CD14-positive monocyte (primary cell): ENCODE measurements at regions not wholly inside any gene's neighbourhood (a gene's known extent, or its start where the extent isn't known, plus 50 kb on each side); places are given as distances from the start of the nearest gene placed in this dataset.

Experiments used
- DNase-seq, 3 donors: peaks; one replicate each; pipeline ENCODE4 v3.0.0-alpha.2; 2011 to 2022
- H2AFZ ChIP-seq: 2 replicates; pipeline ENCODE4 v1.6.0; 2012; ENCODE audit warnings: mild to moderate bottlenecking, low read depth, low read length, inconsistent platforms; ENCODE audit not compliant: insufficient read depth, poor library complexity, severe bottlenecking
- H3K27ac ChIP-seq, 2 donors: 1 replicate in 1 of 2; 2 replicates in 1 of 2; pipeline ENCODE4 v1.5.1; 2012 to 2013; ENCODE audit warnings: low read length in 2 of 2, control low read depth in 1 of 2, inconsistent platforms in 1 of 2, low read depth in 1 of 2, mild to moderate bottlenecking in 1 of 2
- H3K27me3 ChIP-seq, 2 donors: one replicate each; pipeline versions ENCODE4 v1.6.0 to v1.6.1; 2011 to 2013; ENCODE audit warnings: low read length in 2 of 2; ENCODE audit not compliant: control insufficient read depth in 2 of 2, insufficient read depth in 2 of 2
- H3K36me3 ChIP-seq, 2 donors: replicated peaks in 1 of 2; 1 replicate in 1 of 2; 2 replicates in 1 of 2; pipeline versions ENCODE4 v1.5.1 to v1.6.1; 2012 to 2013; ENCODE audit warnings: low read length in 2 of 2, control low read depth in 1 of 2, inconsistent platforms in 1 of 2, mild to moderate bottlenecking in 1 of 2; ENCODE audit not compliant: insufficient read depth in 2 of 2, control insufficient read depth in 1 of 2
- H3K4me1 ChIP-seq, 2 donors: 1 replicate in 1 of 2; 2 replicates in 1 of 2; pipeline versions ENCODE4 v1.5.1 to v1.6.1; 2012 to 2013; ENCODE audit warnings: low read length in 2 of 2, control low read depth in 1 of 2, inconsistent platforms in 1 of 2, mild to moderate bottlenecking in 1 of 2, moderate library complexity in 1 of 2; ENCODE audit not compliant: insufficient read depth in 2 of 2, control insufficient read depth in 1 of 2
- H3K4me2 ChIP-seq: replicated peaks from 2 replicates; pipeline ENCODE3; 2012; ENCODE audit warnings: low read length, moderate library complexity, mild to moderate bottlenecking; ENCODE audit not compliant: poor library complexity, severe bottlenecking; ENCODE audit errors: extremely low read depth
- H3K4me3 ChIP-seq, 3 experiments: fragments of 200-600 bp in 1 of 3; sonication (generic) in 1 of 3; replicated peaks in 1 of 3; 1 replicate in 2 of 3; 2 replicates in 1 of 3; pipeline ENCODE4 v1.5.1; 2011 to 2013; ENCODE audit warnings: low read length in 3 of 3, mild to moderate bottlenecking in 3 of 3, control low read depth in 2 of 3, low read depth in 2 of 3, inconsistent platforms in 1 of 3, moderate library complexity in 1 of 3
- H3K79me2 ChIP-seq: 2 replicates; pipeline ENCODE4 v1.6.0; 2012; ENCODE audit warnings: mild to moderate bottlenecking, control low read depth, inconsistent platforms, low read length, moderate library complexity; ENCODE audit not compliant: insufficient read depth
- H3K9ac ChIP-seq: 2 replicates; pipeline ENCODE4 v1.6.0; 2017; ENCODE audit warnings: low read length, mild to moderate bottlenecking; ENCODE audit not compliant: insufficient read depth, poor library complexity, severe bottlenecking
- H3K9me3 ChIP-seq, 2 donors: replicated peaks in 1 of 2; 1 replicate in 1 of 2; 2 replicates in 1 of 2; pipeline versions ENCODE4 v1.5.1 to v1.6.1; 2012 to 2013; ENCODE audit warnings: low read length in 2 of 2, control low read depth in 1 of 2; ENCODE audit not compliant: control insufficient read depth in 1 of 2, insufficient read depth in 1 of 2
- H4K20me1 ChIP-seq: 2 replicates; pipeline ENCODE4 v1.6.0; 2012; ENCODE audit warnings: mild to moderate bottlenecking, low read length, control low read depth, moderate library complexity; ENCODE audit not compliant: insufficient read depth
- H3K27ac Mint-ChIP-seq, 7 donors: one replicate each; pipeline ENCODE4 v1.8.0; 2020; ENCODE audit warnings: mild to moderate bottlenecking in 7 of 7, mixed read lengths in 7 of 7, moderate library complexity in 6 of 7, inconsistent platforms in 2 of 7
- H3K27me3 Mint-ChIP-seq, 3 donors: one replicate each; pipeline ENCODE4 v1.8.0; 2021 to 2022; ENCODE audit warnings: low read depth in 3 of 3, mild to moderate bottlenecking in 3 of 3, mixed read lengths in 3 of 3, moderate library complexity in 3 of 3, inconsistent platforms in 1 of 3
- H3K36me3 Mint-ChIP-seq, 2 donors: one replicate each; pipeline ENCODE4 v1.8.0; 2020; ENCODE audit warnings: mixed read lengths in 2 of 2, inconsistent platforms in 1 of 2, mild to moderate bottlenecking in 1 of 2
- H3K4me1 Mint-ChIP-seq: one replicate; pipeline ENCODE4 v1.8.0; 2020; ENCODE audit warnings: mild to moderate bottlenecking, mixed read lengths
- H3K4me3 Mint-ChIP-seq, 2 donors: one replicate each; pipeline ENCODE4 v1.8.0; 2020; ENCODE audit warnings: mild to moderate bottlenecking in 2 of 2, mixed read lengths in 2 of 2, moderate library complexity in 1 of 2
- H3K9me3 Mint-ChIP-seq, 7 donors: one replicate each; pipeline ENCODE4 v1.8.0; 2020 to 2022; ENCODE audit warnings: mixed read lengths in 7 of 7, mild to moderate bottlenecking in 6 of 7, moderate library complexity in 6 of 7, inconsistent platforms in 2 of 7
- WGBS: methylation state at CpG from one replicate; pipeline ENCODE4 v1.1.5; 2013; ENCODE audit warnings: missing lambda C conversion rate; ENCODE audit not compliant: insufficient coverage; 5-methylcytosine and 5-hydroxymethylcytosine counted together
- intact Hi-C, 2 donors: fragments of 100-400 bp; cut with micrococcal nuclease; formaldehyde crosslinking; loops; one replicate each; pipeline versions ENCODE4 v1.15.0 to v1.15.1; 2023
- TF ChIP-seq, protein P1 (sequence below): fragments of 200-600 bp; IDR thresholded peaks from one replicate; pipeline ENCODE4 v1.8.0; 2022; ENCODE audit warnings: antibody characterized with exemption, mild to moderate bottlenecking

DNA sequence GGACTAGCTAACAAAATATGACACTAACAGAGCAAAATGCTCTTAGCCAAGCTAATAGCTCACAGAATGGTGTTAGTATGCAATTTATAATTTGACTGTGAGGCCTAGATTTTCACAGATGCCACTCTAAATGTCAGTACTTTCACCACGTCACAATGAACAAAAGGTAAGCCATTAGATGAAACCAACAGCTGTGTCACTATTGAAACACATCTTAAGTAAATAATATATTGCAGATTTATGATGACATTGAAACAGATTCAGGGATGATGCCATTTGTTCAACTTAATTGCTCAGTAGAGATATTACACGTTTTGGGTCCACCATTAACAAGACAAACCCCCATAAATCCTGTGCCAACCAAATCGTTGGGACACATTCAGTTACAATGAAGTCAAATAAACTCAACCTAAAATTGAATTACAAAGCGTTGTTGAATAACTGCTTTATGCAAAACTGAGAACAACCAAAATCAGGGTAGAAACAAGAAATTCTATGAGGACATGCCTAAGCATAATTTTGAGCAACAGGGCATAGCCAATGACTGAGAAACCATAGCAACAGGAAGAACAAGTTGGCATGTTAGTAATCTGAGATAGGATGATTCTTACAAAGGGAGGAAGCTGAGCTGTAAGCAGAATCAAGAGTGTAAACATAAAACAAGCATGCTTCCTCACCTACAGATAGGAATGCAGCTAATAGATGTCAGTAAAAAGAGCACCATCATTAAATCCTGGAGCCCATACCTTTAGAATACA, 85.6 kb upstream of the KHDRBS2 start:
- peaks cover 0 to 2% of the 10 kb centered on the region in 2 donors for H3K4me1 ChIP-seq
- intact Hi-C loops, result no loop called here
- H3K79me2 ChIP-seq, result no peaks in the 10 kb centered on the region
- Mint-ChIP-seq H3K27ac (no peak overlapping the region), H3K9me3 (peaks cover 3 to 19% (median 13%) of the 10 kb centered on the region in 7 donors), H3K36me3 (no peaks in the 10 kb centered on the region), H3K4me3 (no peak overlapping the region), H3K4me1 (peaks cover 4% of the 10 kb centered on the region), H3K27me3 (no peaks in the 10 kb centered on the region)
- WGBS, result 79% methylated on average over 2 of the region's 4 CpGs
- TF ChIP-seq, protein P1, sequence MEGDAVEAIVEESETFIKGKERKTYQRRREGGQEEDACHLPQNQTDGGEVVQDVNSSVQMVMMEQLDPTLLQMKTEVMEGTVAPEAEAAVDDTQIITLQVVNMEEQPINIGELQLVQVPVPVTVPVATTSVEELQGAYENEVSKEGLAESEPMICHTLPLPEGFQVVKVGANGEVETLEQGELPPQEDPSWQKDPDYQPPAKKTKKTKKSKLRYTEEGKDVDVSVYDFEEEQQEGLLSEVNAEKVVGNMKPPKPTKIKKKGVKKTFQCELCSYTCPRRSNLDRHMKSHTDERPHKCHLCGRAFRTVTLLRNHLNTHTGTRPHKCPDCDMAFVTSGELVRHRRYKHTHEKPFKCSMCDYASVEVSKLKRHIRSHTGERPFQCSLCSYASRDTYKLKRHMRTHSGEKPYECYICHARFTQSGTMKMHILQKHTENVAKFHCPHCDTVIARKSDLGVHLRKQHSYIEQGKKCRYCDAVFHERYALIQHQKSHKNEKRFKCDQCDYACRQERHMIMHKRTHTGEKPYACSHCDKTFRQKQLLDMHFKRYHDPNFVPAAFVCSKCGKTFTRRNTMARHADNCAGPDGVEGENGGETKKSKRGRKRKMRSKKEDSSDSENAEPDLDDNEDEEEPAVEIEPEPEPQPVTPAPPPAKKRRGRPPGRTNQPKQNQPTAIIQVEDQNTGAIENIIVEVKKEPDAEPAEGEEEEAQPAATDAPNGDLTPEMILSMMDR, result no peak
- H2AFZ ChIP-seq, result no peak overlapping the region
- H3K27me3 ChIP-seq, result no peaks in the 10 kb centered on the region
- no peaks in the 10 kb centered on the region for H4K20me1 ChIP-seq
- H3K9ac ChIP-seq, result no peak overlapping the region
- no peak for DNase-seq
- H3K4me3 ChIP-seq, result no peak overlapping the region
- no peaks in the 10 kb centered on the region for H3K36me3 ChIP-seq
- no peak overlapping the region for H3K27ac ChIP-seq
- no peak overlapping the region for H3K4me2 ChIP-seq
- peaks cover 8 to 15% of the 10 kb centered on the region in 2 donors for H3K9me3 ChIP-seq

- peaks cover 4% of the 10 kb centered on the region for H3K4me1 Mint-ChIP-seq
- WGBS, result no CpG with 5 or more reads among the region's 5 CpGs
- H3K4me3 Mint-ChIP-seq, result peak overlapping the region in 1 of 2 donors; percentile 55
- peak overlapping the region; percentile 58 for H3K4me2 ChIP-seq
- no peaks in the 10 kb centered on the region for H4K20me1 ChIP-seq
- peak overlapping the region in 1 of 7 donors; percentile 50 for H3K27ac Mint-ChIP-seq
- no peaks in the 10 kb centered on the region for H3K36me3 ChIP-seq
- peaks cover 0 to 16% (median 8%) of the 10 kb centered on the region in 7 donors for H3K9me3 Mint-ChIP-seq
- intact Hi-C loops, result no loop called here
- DNase-seq, result peak; percentile 14 to 42 (median 15)
- TF ChIP-seq, protein P1, result no peak
- no peak overlapping the region for H3K9ac ChIP-seq
- H3K9me3 ChIP-seq, result peaks cover 8 to 10% of the 10 kb centered on the region in 2 donors
- no peak overlapping the region for H2AFZ ChIP-seq
- H3K36me3 Mint-ChIP-seq, result no peaks in the 10 kb centered on the region
- peaks cover 0 to 2% of the 10 kb centered on the region in 2 donors for H3K4me1 ChIP-seq
- peak overlapping the region in 1 of 3 experiments; percentile 49 for H3K4me3 ChIP-seq
- no peaks in the 10 kb centered on the region for H3K27me3 ChIP-seq
- no peak overlapping the region for H3K27ac ChIP-seq
- no peaks in the 10 kb centered on the region for H3K27me3 Mint-ChIP-seq
- no peaks in the 10 kb centered on the region for H3K79me2 ChIP-seq
Measured at GRCh38 chr6:62367601-62368000, 81.6 kb upstream of the KHDRBS2 start.
